Gastrocnemius medialis (tissue), 4 donors: ENCODE measurements at regions not wholly inside any gene's neighbourhood (a gene's known extent, or its start where the extent isn't known, plus 50 kb on each side); places are given as distances from the start of the nearest gene placed in this dataset.

Experiments used
- CTCF ChIP-seq, 5 experiments: fragments of 450-650 bp in 3 of 5; fragments of 200-600 bp in 2 of 5; sonication (generic) in 2 of 5; IDR thresholded peaks in 4 of 5; conservative IDR thresholded peaks in 1 of 5; 1 replicate in 4 of 5; 2 replicates in 1 of 5; pipeline ENCODE4 v1.5.1; 2016 to 2019; ENCODE audit warnings: antibody characterized with exemption in 5 of 5, mild to moderate bottlenecking in 3 of 5, moderate library complexity in 3 of 5
- POLR2A ChIP-seq, 2 donors: fragments of 450-650 bp; IDR thresholded peaks; one replicate each; pipeline ENCODE4 v1.6.1; 2017; ENCODE audit warnings: antibody characterized with exemption in 2 of 2, mild to moderate bottlenecking in 2 of 2, moderate library complexity in 2 of 2

GRCh38 chr3:27049792-27050191 lies 319.4 kb downstream of the NEK10 start:
- TF ChIP-seq POLR2A (IDR thresholded peaks at IDR 0.05) (no peak), CTCF (IDR thresholded peaks at IDR 0.05 in 4 of 5, conservative IDR thresholded peaks at IDR 0.05 in 1 of 5) (no peak)
